ENCODE measurements at regions not wholly inside any gene's neighbourhood (a gene's known extent, or its start where the extent isn't known, plus 50 kb on each side); places are given as distances from the start of the nearest gene placed in this dataset.
"Not testable (repeated sequence)": the region's sequence is repeated elsewhere in the genome, so short reads cannot be mapped to it uniquely, and the experiment has no call there.

- DNase-seq = no peak
Measured at GRCh38 chr3:66863205-66864111, 134.6 kb upstream of the KBTBD8 start.

GRCh38 chr3:66884659-66885058 lies 113.4 kb upstream of the KBTBD8 start:
- DNase-seq = no peak

GRCh38 chr3:66885326-66886000 lies 112.6 kb upstream of the KBTBD8 start:
- DNase-seq = no peak

GRCh38 chr3:66889750-66890494 lies 108.2 kb upstream of the KBTBD8 start:
- no peak for DNase-seq

- DNase-seq = no peak
Measured at GRCh38 chr3:66898155-66898554, 100.0 kb upstream of the KBTBD8 start.

- DNase-seq = no peak
Measured at GRCh38 chr3:66904336-66904735, 93.8 kb upstream of the KBTBD8 start.

- no peak for DNase-seq
Measured at GRCh38 chr3:66904831-66905493, 93.1 kb upstream of the KBTBD8 start.

GRCh38 chr3:66907136-66907535 lies 91.0 kb upstream of the KBTBD8 start:
- no peak for DNase-seq

GRCh38 chr3:66910266-66911055 lies 87.6 kb upstream of the KBTBD8 start:
- DNase-seq = no peak

GRCh38 chr3:66912306-66912705 lies 85.8 kb upstream of the KBTBD8 start:
- no peak for DNase-seq

- DNase-seq = no peak
Measured at GRCh38 chr3:66922058-66922457, 76.0 kb upstream of the KBTBD8 start.

GRCh38 chr3:66923969-66924368 lies 74.1 kb upstream of the KBTBD8 start:
- no peak for DNase-seq

GRCh38 chr3:66928252-66928651 lies 69.9 kb upstream of the KBTBD8 start:
- no peak for DNase-seq

GRCh38 chr3:66931291-66931690 lies 66.8 kb upstream of the KBTBD8 start:
- DNase-seq = no peak

GRCh38 chr3:66931699-66932098 lies 66.4 kb upstream of the KBTBD8 start:
- DNase-seq = no peak

GRCh38 chr3:66933233-66933632 lies 64.9 kb upstream of the KBTBD8 start:
- DNase-seq = no peak

- DNase-seq = no peak
Measured at GRCh38 chr3:66934041-66934440, 64.1 kb upstream of the KBTBD8 start.

GRCh38 chr3:66934725-66935124 lies 63.4 kb upstream of the KBTBD8 start:
- DNase-seq = no peak

- not testable (repeated sequence) for DNase-seq
Measured at GRCh38 chr3:66937041-66937440, 61.1 kb upstream of the KBTBD8 start.

- DNase-seq = peak; percentile 40
Measured at GRCh38 chr3:66938338-66938963, 59.7 kb upstream of the KBTBD8 start.

GRCh38 chr3:66948041-66948440 lies 50.1 kb upstream of the KBTBD8 start:
- DNase-seq = no peak
